ENCODE measurements at regions not wholly inside any gene's neighbourhood (a gene's known extent, or its start where the extent isn't known, plus 50 kb on each side); places are given as distances from the start of the nearest gene placed in this dataset.

- TF ChIP-seq CTCF (conservative IDR thresholded peaks at IDR 0.05; ENCODE audit: low read depth, low read length) (no peak), EZH2 (IDR thresholded peaks at IDR 0.05; ENCODE audit: low read length, unreplicated experiment) (no peak)
Observed at GRCh38 chr5:74945561-74946165, 79.5 kb upstream of the FAM169A start.

Measured in PC-3 (cell line).